22Rv1 (cell line): ENCODE measurements at regions not wholly inside any gene's neighbourhood (a gene's known extent, or its start where the extent isn't known, plus 50 kb on each side); places are given as distances from the start of the nearest gene placed in this dataset.

Experiments
- ZFX ChIP-seq: fragments of 450-650 bp; IDR thresholded peaks from 2 replicates; pipeline ENCODE4 v1.6.1; 2017; ENCODE audit warnings: antibody characterized with exemption, borderline replicate concordance
- TF ChIP-seq, protein P1 (sequence below): fragments of 450-650 bp; IDR thresholded peaks from 2 replicates; pipeline ENCODE4 v1.5.1; 2017; ENCODE audit warnings: mild to moderate bottlenecking

DNA sequence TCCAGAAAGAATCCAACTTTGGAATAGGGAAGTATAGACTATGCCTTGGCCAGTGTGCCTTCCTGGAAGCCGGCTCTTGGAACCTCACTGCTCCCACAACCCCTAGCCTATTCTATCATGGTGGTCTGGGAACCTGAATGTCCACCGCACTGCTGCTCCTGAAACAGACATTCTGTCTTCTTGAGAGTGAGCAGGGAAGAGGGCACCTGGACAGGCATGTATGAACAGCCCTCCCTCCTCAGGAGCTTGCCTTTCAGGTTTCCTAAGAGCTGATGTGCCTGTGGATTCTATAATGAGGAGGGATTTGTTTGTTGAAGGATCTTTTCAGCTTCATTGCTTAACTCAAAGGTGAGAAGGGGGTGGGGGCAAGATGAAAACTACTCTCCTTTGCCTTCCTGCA is 55.1 kb upstream of the XPA start:
- TF ChIP-seq, protein P1, sequence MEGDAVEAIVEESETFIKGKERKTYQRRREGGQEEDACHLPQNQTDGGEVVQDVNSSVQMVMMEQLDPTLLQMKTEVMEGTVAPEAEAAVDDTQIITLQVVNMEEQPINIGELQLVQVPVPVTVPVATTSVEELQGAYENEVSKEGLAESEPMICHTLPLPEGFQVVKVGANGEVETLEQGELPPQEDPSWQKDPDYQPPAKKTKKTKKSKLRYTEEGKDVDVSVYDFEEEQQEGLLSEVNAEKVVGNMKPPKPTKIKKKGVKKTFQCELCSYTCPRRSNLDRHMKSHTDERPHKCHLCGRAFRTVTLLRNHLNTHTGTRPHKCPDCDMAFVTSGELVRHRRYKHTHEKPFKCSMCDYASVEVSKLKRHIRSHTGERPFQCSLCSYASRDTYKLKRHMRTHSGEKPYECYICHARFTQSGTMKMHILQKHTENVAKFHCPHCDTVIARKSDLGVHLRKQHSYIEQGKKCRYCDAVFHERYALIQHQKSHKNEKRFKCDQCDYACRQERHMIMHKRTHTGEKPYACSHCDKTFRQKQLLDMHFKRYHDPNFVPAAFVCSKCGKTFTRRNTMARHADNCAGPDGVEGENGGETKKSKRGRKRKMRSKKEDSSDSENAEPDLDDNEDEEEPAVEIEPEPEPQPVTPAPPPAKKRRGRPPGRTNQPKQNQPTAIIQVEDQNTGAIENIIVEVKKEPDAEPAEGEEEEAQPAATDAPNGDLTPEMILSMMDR, result no peak
- no peak for TF ChIP-seq ZFX
